IMR-90 (cell line): ENCODE measurements at regions not wholly inside any gene's neighbourhood (a gene's known extent, or its start where the extent isn't known, plus 50 kb on each side); places are given as distances from the start of the nearest gene placed in this dataset.

Experiments
- ATAC-seq: fragments of 200-7000 bp; cut with Tn5 transposase; 2 replicates; pipeline ENCODE4 v1.9.1; 2020; ENCODE audit warnings: low read depth, mild to moderate bottlenecking, moderate library complexity
- BruUV-seq: library from RNA; stranded (reverse); fragments of 400-500 nt; replicated peaks from 2 replicates; lab custom pipeline; 2021; lab: Mats Ljungman, UMichigan
- CTCF ChIA-PET: fragments of 300-600 bp; formaldehyde crosslinking; extraction: SDS; loops from one replicate; lab custom pipeline; 2021; ENCODE audit warnings: antibody characterized with exemption; lab: Yijun Ruan, JAX
- POLR2A ChIA-PET: fragments of 300-600 bp; sonication (Branson Sonifier 250); formaldehyde crosslinking; loops from one replicate; lab custom pipeline; 2022; ENCODE audit warnings: antibody characterized with exemption; ENCODE audit not compliant: unreplicated experiment; lab: Charles Lee
- DNase-seq: peaks from one replicate; pipeline ENCODE4 v3.0.0; 2013
- H2AFZ ChIP-seq: replicated peaks from 2 replicates; pipeline ENCODE3; 2013; ENCODE audit warnings: low read length, mild to moderate bottlenecking; ENCODE audit not compliant: poor library complexity
- H2AK5ac ChIP-seq: 2 replicates; pipeline ENCODE4 v1.6.1; 2013; ENCODE audit warnings: low read depth, low read length, inconsistent platforms
- H2AK9ac ChIP-seq: replicated peaks from 2 replicates; pipeline ENCODE3; 2013; ENCODE audit warnings: mild to moderate bottlenecking, low read depth, low read length, moderate library complexity; ENCODE audit not compliant: poor library complexity
- H2BK120ac ChIP-seq: 2 replicates; pipeline ENCODE4 v1.6.1; 2013; ENCODE audit warnings: low read depth, low read length, inconsistent platforms
- H2BK15ac ChIP-seq: 3 replicates; pipeline ENCODE4 v1.6.1; 2013; ENCODE audit warnings: low read depth, low read length, inconsistent platforms
- H2BK20ac ChIP-seq: 2 replicates; pipeline ENCODE4 v1.6.1; 2013; ENCODE audit warnings: low read depth, mild to moderate bottlenecking, inconsistent platforms, low read length, moderate library complexity
- H2BK5ac ChIP-seq: 2 replicates; pipeline ENCODE4 v1.6.1; 2013; ENCODE audit warnings: mild to moderate bottlenecking, low read depth, low read length, inconsistent platforms; ENCODE audit not compliant: poor library complexity, severe bottlenecking
- H3K14ac ChIP-seq: replicated peaks from 2 replicates; pipeline ENCODE4 v1.6.1; 2013; ENCODE audit warnings: low read depth, low read length, inconsistent platforms
- H3K18ac ChIP-seq: 2 replicates; pipeline ENCODE4 v1.6.1; 2013; ENCODE audit warnings: low read depth, low read length, control low read depth
- H3K23ac ChIP-seq: 2 replicates; pipeline ENCODE4 v1.6.1; 2013; ENCODE audit warnings: low read depth, low read length, inconsistent platforms
- H3K27ac ChIP-seq: 2 replicates; pipeline ENCODE4 v1.5.1; 2013; ENCODE audit warnings: mild to moderate bottlenecking, control low read depth, low read length; ENCODE audit not compliant: insufficient read depth
- H3K27me3 ChIP-seq: 2 replicates; pipeline ENCODE4 v1.6.1; 2013; ENCODE audit warnings: low read length; ENCODE audit not compliant: control insufficient read depth, insufficient read depth
- H3K36me3 ChIP-seq: 2 replicates; pipeline ENCODE4 v1.6.1; 2013; ENCODE audit warnings: low read length, mixed read lengths; ENCODE audit not compliant: control insufficient read depth, insufficient read depth
- H3K4ac ChIP-seq: 2 replicates; pipeline ENCODE4 v1.6.1; 2013; ENCODE audit warnings: low read depth, low read length, inconsistent platforms
- H3K4me1 ChIP-seq: 2 replicates; pipeline ENCODE4 v1.6.1; 2013; ENCODE audit warnings: low read length, mixed read lengths; ENCODE audit not compliant: control insufficient read depth, insufficient read depth
- H3K4me2 ChIP-seq: 2 replicates; pipeline ENCODE4 v1.6.1; 2013; ENCODE audit warnings: low read depth, mild to moderate bottlenecking, control low read depth, low read length, moderate library complexity
- H3K4me3 ChIP-seq: 2 replicates; pipeline ENCODE4 v1.5.1; 2013; ENCODE audit warnings: low read depth, mild to moderate bottlenecking, control low read depth, low read length, moderate library complexity; ENCODE audit not compliant: insufficient read depth
- H3K56ac ChIP-seq: 2 replicates; pipeline ENCODE4 v1.6.1; 2013; ENCODE audit warnings: low read length, inconsistent platforms; ENCODE audit not compliant: insufficient read depth; ENCODE audit errors: extremely low read depth
- H3K79me1 ChIP-seq, 2 experiments: 2 replicates each; pipeline ENCODE4 v1.6.1; 2013; ENCODE audit warnings: low read length in 2 of 2, inconsistent platforms in 1 of 2, low read depth in 1 of 2
- H3K9ac ChIP-seq: 2 replicates; pipeline ENCODE4 v1.6.1; 2013; ENCODE audit warnings: low read depth, low read length, control low read depth
- H3K9me1 ChIP-seq: 2 replicates; pipeline ENCODE4 v1.6.1; 2013; ENCODE audit warnings: low read length, inconsistent platforms; ENCODE audit not compliant: insufficient read depth
- H3K9me3 ChIP-seq: 2 replicates; pipeline ENCODE4 v1.6.1; 2013; ENCODE audit warnings: low read length; ENCODE audit not compliant: control insufficient read depth, insufficient read depth
- H4K20me1 ChIP-seq: 2 replicates; pipeline ENCODE4 v1.6.1; 2013; ENCODE audit warnings: low read length, inconsistent platforms; ENCODE audit not compliant: insufficient read depth
- H4K5ac ChIP-seq: 2 replicates; pipeline ENCODE4 v1.6.1; 2013; ENCODE audit warnings: mild to moderate bottlenecking, low read depth, low read length, control low read depth
- H4K8ac ChIP-seq, 2 experiments: 2 replicates each; pipeline ENCODE4 v1.6.1; 2013; ENCODE audit warnings: low read depth in 2 of 2, low read length in 2 of 2, control low read depth in 1 of 2, inconsistent platforms in 1 of 2
- H4K91ac ChIP-seq: 2 replicates; pipeline ENCODE4 v1.6.1; 2013; ENCODE audit warnings: low read depth, low read length, inconsistent platforms; ENCODE audit not compliant: insufficient read depth
- BHLHE40 ChIP-seq: fragments of 150-350 bp; IDR thresholded peaks from 2 replicates; pipeline ENCODE4 v1.6.1; 2016; ENCODE audit warnings: mild to moderate bottlenecking, low read depth, low read length
- CEBPB ChIP-seq: IDR thresholded peaks from 2 replicates; pipeline ENCODE4 v1.6.1; 2012; ENCODE audit warnings: low read depth, low read length, improper control_type of control experiment
- MAFK ChIP-seq: IDR thresholded peaks from 2 replicates; pipeline ENCODE4 v1.6.1; 2012; ENCODE audit warnings: low read depth, low read length, improper control_type of control experiment
- MAZ ChIP-seq: IDR thresholded peaks from 2 replicates; pipeline ENCODE4 v1.6.1; 2012; ENCODE audit warnings: low read depth, mild to moderate bottlenecking, low read length, improper control_type of control experiment, moderate library complexity, borderline replicate concordance
- MXI1 ChIP-seq: IDR thresholded peaks from 2 replicates; pipeline ENCODE4 v1.6.1; 2012; ENCODE audit warnings: low read depth, mild to moderate bottlenecking, low read length, moderate library complexity, borderline replicate concordance
- NFE2L2 ChIP-seq: fragments of 150-350 bp; IDR thresholded peaks from 2 replicates; pipeline ENCODE4 v1.6.1; 2016; ENCODE audit warnings: low read depth, mild to moderate bottlenecking, low read length
- POLR2A ChIP-seq: IDR thresholded peaks from 2 replicates; pipeline ENCODE4 v1.6.1; 2012; ENCODE audit warnings: mild to moderate bottlenecking, low read depth, low read length
- RAD21 ChIP-seq: IDR thresholded peaks from 2 replicates; pipeline ENCODE4 v1.6.1; 2012; ENCODE audit warnings: low read length, improper control_type of control experiment
- RFX5 ChIP-seq: IDR thresholded peaks from 2 replicates; pipeline ENCODE4 v1.8.0; 2012; ENCODE audit warnings: low read depth, mild to moderate bottlenecking, low read length, moderate library complexity
- SMC3 ChIP-seq: fragments of 150-350 bp; IDR thresholded peaks from 2 replicates; pipeline ENCODE4 v1.6.1; 2016; ENCODE audit warnings: low read depth, mild to moderate bottlenecking, antibody characterized with exemption, low read length, moderate library complexity
- WGBS, 2 experiments: methylation state at CpG; one replicate each; pipeline versions ENCODE4 v1.1.5 to v1.1.7; 2013; ENCODE audit warnings: missing lambda C conversion rate in 2 of 2; ENCODE audit not compliant: insufficient read length in 1 of 2; ENCODE audit errors: extremely low coverage in 2 of 2; 5-methylcytosine and 5-hydroxymethylcytosine counted together
- dilution Hi-C: fragments of 300-500 bp; cut with HindIII; formaldehyde crosslinking; loops from one replicate; pipeline ENCODE4 v1.14.3; 2018; ENCODE audit warnings: low sequenced_read_pairs; ENCODE audit not compliant: unreplicated experiment
- in situ Hi-C: fragments of 300-500 bp; cut with MboI; formaldehyde crosslinking; loops from 3 replicates; pipeline ENCODE4 v1.14.3; 2019; ENCODE audit warnings: low sequenced_read_pairs, inconsistent platforms, mixed read lengths
- intact Hi-C: fragments of 100-400 bp; cut with micrococcal nuclease; formaldehyde crosslinking; loops from 2 replicates; pipeline ENCODE4 v1.10.0; 2022
- TF ChIP-seq, protein P1 (sequence below): fragments of 150-350 bp; IDR thresholded peaks from 2 replicates; pipeline ENCODE4 v1.6.1; 2016; ENCODE audit warnings: low read depth, mild to moderate bottlenecking, low read length, moderate library complexity, borderline replicate concordance
- TF ChIP-seq, protein P2 (sequence below): fragments of 150-350 bp; IDR thresholded peaks from 2 replicates; pipeline ENCODE4 v1.6.1; 2017; ENCODE audit warnings: mild to moderate bottlenecking, antibody characterized with exemption, low read length, low read depth
- TF ChIP-seq, protein P3 (sequence below): conservative IDR thresholded peaks from 2 replicates; pipeline ENCODE4 v1.5.1; 2012; ENCODE audit warnings: mild to moderate bottlenecking, low read depth, low read length, improper control_type of control experiment

DNA sequence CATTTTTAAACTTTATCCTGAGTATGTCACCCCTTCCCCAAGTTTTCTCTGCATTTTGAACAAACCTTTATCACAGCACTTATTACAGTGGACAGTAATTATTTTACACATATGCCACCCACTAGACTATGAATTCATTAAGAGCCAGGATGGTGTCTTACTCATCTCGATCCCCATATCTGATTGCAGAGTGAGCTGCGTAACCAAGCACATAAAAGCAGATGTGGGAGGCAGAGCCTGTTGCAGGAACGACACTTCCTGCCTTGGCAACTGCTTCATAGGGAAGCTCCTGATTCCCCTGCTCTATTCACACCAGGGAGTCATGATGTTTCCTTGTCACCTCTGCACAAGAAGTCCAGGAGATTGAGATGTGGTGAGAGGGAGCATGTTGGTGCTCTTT lies 91.1 kb downstream of the MINAR1 start:
- CTCF ChIA-PET = no interaction called here

More for the DNA sequence above, 91.1 kb downstream of the MINAR1 start:
- H3K79me1 ChIP-seq = no peaks in the 10 kb centered on the region
- no peak overlapping the region for H4K91ac ChIP-seq
- no peak overlapping the region for H2AK5ac ChIP-seq
- ATAC-seq (no peak), DNase-seq (no peak)
- H3K9ac ChIP-seq = no peak overlapping the region
- intact Hi-C loops = no loop called here
- no peak overlapping the region for H3K18ac ChIP-seq
- H4K5ac ChIP-seq = no peak overlapping the region
- H3K4me3 ChIP-seq = no peak overlapping the region
- H3K4me1 ChIP-seq = no peaks in the 10 kb centered on the region
- in situ Hi-C loops = no loop called here
- H2AK9ac ChIP-seq = no peak overlapping the region
- no peak overlapping the region for H3K56ac ChIP-seq
- dilution Hi-C loops = no loop called here
- no CpG with 5 or more reads among the region's 3 CpGs for WGBS, 2 experiments
- no peak overlapping the region for H2BK120ac ChIP-seq
- H2AFZ ChIP-seq = no peak overlapping the region
- no peak overlapping the region for H3K23ac ChIP-seq
- no peak overlapping the region for H3K14ac ChIP-seq
- peaks cover 6% of the 10 kb centered on the region for H3K27me3 ChIP-seq
- no TSS peak for BruUV-seq
- H3K9me1 ChIP-seq = no peaks in the 10 kb centered on the region
- no peak overlapping the region for H3K4ac ChIP-seq
- H2BK20ac ChIP-seq = no peak overlapping the region
- H3K36me3 ChIP-seq = no peaks in the 10 kb centered on the region
- no peak overlapping the region for H4K8ac ChIP-seq
- no peak overlapping the region for H2BK15ac ChIP-seq
- H3K4me2 ChIP-seq = no peak overlapping the region
- no peak overlapping the region for H3K27ac ChIP-seq
- H2BK5ac ChIP-seq = no peak overlapping the region
- POLR2A ChIA-PET = no interaction called here
- no peaks in the 10 kb centered on the region for H4K20me1 ChIP-seq
- TF ChIP-seq CEBPB (no peak), MAZ (no peak), BHLHE40 (no peak), MAFK (no peak), SMC3 (no peak), NFE2L2 (no peak), MXI1 (no peak), RFX5 (no peak), POLR2A (no peak), RAD21 (no peak)
- TF ChIP-seq, protein P1, sequence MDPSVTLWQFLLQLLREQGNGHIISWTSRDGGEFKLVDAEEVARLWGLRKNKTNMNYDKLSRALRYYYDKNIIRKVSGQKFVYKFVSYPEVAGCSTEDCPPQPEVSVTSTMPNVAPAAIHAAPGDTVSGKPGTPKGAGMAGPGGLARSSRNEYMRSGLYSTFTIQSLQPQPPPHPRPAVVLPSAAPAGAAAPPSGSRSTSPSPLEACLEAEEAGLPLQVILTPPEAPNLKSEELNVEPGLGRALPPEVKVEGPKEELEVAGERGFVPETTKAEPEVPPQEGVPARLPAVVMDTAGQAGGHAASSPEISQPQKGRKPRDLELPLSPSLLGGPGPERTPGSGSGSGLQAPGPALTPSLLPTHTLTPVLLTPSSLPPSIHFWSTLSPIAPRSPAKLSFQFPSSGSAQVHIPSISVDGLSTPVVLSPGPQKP = no peak
- TF ChIP-seq, protein P2, sequence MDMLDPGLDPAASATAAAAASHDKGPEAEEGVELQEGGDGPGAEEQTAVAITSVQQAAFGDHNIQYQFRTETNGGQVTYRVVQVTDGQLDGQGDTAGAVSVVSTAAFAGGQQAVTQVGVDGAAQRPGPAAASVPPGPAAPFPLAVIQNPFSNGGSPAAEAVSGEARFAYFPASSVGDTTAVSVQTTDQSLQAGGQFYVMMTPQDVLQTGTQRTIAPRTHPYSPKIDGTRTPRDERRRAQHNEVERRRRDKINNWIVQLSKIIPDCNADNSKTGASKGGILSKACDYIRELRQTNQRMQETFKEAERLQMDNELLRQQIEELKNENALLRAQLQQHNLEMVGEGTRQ = no peak
- TF ChIP-seq, protein P3, sequence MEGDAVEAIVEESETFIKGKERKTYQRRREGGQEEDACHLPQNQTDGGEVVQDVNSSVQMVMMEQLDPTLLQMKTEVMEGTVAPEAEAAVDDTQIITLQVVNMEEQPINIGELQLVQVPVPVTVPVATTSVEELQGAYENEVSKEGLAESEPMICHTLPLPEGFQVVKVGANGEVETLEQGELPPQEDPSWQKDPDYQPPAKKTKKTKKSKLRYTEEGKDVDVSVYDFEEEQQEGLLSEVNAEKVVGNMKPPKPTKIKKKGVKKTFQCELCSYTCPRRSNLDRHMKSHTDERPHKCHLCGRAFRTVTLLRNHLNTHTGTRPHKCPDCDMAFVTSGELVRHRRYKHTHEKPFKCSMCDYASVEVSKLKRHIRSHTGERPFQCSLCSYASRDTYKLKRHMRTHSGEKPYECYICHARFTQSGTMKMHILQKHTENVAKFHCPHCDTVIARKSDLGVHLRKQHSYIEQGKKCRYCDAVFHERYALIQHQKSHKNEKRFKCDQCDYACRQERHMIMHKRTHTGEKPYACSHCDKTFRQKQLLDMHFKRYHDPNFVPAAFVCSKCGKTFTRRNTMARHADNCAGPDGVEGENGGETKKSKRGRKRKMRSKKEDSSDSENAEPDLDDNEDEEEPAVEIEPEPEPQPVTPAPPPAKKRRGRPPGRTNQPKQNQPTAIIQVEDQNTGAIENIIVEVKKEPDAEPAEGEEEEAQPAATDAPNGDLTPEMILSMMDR = no peak
- H3K9me3 ChIP-seq = no peaks in the 10 kb centered on the region
